C4-2B (cell line): ENCODE measurements at regions not wholly inside any gene's neighbourhood (a gene's known extent, or its start where the extent isn't known, plus 50 kb on each side); places are given as distances from the start of the nearest gene placed in this dataset.

Experiments
- ZFX ChIP-seq: fragments of 450-650 bp; IDR thresholded peaks from 2 replicates; pipeline ENCODE4 v1.6.1; 2017
- TF ChIP-seq, protein P1 (sequence below): fragments of 450-650 bp; conservative IDR thresholded peaks from 2 replicates; pipeline ENCODE4 v1.5.1; 2017; ENCODE audit warnings: mild to moderate bottlenecking

DNA sequence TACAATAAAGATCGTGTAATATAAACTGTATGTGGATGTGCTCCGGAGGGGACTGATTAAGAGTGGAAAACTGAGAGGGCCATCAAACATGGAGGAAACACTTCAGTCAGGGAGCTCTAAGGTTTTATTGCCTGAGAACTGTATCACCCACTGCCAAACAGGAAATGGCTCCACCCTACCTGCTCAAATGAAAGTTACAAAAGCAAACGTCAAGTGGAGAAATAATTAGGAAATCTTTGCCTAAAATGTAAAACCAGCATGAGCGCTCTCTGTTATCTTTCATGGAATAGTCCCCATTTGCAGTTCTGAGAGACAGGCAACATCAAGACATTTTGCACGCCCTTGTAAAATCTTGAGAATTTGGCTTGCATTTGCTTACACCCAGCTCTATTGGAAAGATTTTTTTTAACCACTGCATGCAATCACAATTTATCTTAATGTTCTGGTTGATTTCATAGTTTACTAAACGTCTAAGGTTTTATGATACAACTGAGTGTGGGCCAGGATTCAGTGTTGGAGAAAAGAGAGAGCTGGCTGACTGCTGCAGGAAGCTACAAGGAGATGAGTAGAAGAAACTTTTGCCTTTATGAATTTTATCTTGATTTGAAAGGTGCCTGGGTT, 344.0 kb upstream of the PRICKLE1 start:
- TF ChIP-seq, protein P1, sequence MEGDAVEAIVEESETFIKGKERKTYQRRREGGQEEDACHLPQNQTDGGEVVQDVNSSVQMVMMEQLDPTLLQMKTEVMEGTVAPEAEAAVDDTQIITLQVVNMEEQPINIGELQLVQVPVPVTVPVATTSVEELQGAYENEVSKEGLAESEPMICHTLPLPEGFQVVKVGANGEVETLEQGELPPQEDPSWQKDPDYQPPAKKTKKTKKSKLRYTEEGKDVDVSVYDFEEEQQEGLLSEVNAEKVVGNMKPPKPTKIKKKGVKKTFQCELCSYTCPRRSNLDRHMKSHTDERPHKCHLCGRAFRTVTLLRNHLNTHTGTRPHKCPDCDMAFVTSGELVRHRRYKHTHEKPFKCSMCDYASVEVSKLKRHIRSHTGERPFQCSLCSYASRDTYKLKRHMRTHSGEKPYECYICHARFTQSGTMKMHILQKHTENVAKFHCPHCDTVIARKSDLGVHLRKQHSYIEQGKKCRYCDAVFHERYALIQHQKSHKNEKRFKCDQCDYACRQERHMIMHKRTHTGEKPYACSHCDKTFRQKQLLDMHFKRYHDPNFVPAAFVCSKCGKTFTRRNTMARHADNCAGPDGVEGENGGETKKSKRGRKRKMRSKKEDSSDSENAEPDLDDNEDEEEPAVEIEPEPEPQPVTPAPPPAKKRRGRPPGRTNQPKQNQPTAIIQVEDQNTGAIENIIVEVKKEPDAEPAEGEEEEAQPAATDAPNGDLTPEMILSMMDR: no peak
- TF ChIP-seq ZFX: no peak
